Mucosa of rectum (tissue), 2 donors: ENCODE measurements at regions not wholly inside any gene's neighbourhood (a gene's known extent, or its start where the extent isn't known, plus 50 kb on each side); places are given as distances from the start of the nearest gene placed in this dataset.
"Not testable (repeated sequence)": the region's sequence is repeated elsewhere in the genome, so short reads cannot be mapped to it uniquely, and the experiment has no call there.

Source experiments
- H3K27ac ChIP-seq, 2 donors: one replicate each; pipeline ENCODE4 v1.7.0; 2013; ENCODE audit warnings: inconsistent platforms in 2 of 2, low read depth in 2 of 2, low read length in 2 of 2
- H3K27me3 ChIP-seq, 2 donors: one replicate each; pipeline ENCODE4 v1.7.0; 2013; ENCODE audit warnings: low read length in 2 of 2; ENCODE audit not compliant: control insufficient read depth in 2 of 2, insufficient read depth in 2 of 2
- H3K36me3 ChIP-seq, 2 donors: one replicate each; pipeline ENCODE4 v1.7.0; 2013; ENCODE audit warnings: low read length in 2 of 2; ENCODE audit not compliant: control insufficient read depth in 2 of 2, insufficient read depth in 2 of 2
- H3K4me1 ChIP-seq, 2 donors: one replicate each; pipeline ENCODE4 v1.7.0; 2013; ENCODE audit warnings: low read length in 2 of 2, mild to moderate bottlenecking in 1 of 2; ENCODE audit not compliant: control insufficient read depth in 2 of 2, insufficient read depth in 2 of 2
- H3K4me3 ChIP-seq, 2 donors: one replicate each; pipeline ENCODE4 v1.7.0; 2013; ENCODE audit warnings: low read length in 2 of 2
- H3K9ac ChIP-seq, 2 donors: one replicate each; pipeline ENCODE4 v1.7.0; 2013; ENCODE audit warnings: low read length in 2 of 2, low read depth in 1 of 2, mild to moderate bottlenecking in 1 of 2
- H3K9me3 ChIP-seq, 2 donors: one replicate each; pipeline ENCODE4 v1.7.0; 2013; ENCODE audit warnings: low read length in 2 of 2; ENCODE audit not compliant: control insufficient read depth in 2 of 2
- donor health status: healthy.
- donor health status: Normal muscosa, but diverticular disease.

DNA sequence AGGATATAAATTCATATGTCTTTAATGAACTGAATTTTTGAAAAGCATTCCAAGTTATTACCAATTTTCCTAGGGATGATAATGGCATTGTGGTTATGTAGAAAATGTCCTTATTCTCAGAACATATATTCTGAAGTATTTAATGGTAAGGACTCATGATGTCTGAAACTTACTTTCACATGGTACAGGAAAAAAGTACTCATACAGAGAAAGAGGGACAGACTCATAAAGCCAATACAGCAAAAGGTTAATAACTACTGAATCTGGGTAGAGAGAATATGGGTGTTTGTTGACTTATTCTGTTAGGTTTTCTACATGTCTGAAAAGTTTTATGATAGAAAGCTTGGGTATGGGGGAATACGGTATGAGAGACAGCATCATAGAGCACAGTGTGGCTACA lies 84.3 kb upstream of the SERTAD2 start:
- Histone ChIP-seq H3K4me1 (no peaks in the 10 kb centered on the region), H3K9me3 (no peaks in the 10 kb centered on the region), H3K9ac (no peak overlapping the region), H3K27ac (no peak overlapping the region), H3K4me3 (no peak overlapping the region), H3K27me3 (no peaks in the 10 kb centered on the region), H3K36me3 (no peaks in the 10 kb centered on the region)

- peaks cover 0 to under 1% of the 10 kb centered on the region in 2 donors for H3K4me1 ChIP-seq
- H3K9ac ChIP-seq: no peak overlapping the region
- H3K27me3 ChIP-seq: no peaks in the 10 kb centered on the region
- H3K36me3 ChIP-seq: no peaks in the 10 kb centered on the region
- H3K4me3 ChIP-seq: no peak overlapping the region
- H3K27ac ChIP-seq: no peak overlapping the region
- no peaks in the 10 kb centered on the region for H3K9me3 ChIP-seq
Measured at GRCh38 chr2:64742678-64743077, 89.0 kb upstream of the SERTAD2 start.

DNA sequence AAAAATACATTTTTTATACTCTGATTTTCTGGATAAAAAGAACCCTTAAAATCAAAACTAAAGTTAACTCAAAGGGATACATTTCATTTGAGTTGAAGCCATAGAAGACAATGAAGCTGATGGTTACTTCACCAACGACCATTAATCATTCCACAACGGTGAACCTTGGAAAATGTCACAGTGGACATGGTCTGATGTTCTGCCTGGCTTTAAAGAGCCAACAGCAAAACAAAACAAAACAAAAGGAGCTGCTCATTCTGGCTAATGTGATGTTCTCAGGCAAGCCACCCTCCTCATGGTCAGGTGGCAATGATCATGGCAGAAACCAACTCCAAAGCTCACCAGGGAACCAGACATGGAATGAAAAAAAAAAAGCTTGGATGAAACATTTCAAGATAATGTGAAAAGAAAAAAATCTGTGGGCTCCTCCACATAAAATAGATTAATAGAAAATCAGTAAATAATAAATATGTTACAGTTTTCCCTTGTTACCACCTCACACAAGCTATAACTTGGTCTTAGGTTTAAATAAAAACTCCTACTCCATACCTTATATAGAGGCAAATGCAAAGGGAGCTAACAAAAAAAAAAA lies 90.1 kb upstream of the SERTAD2 start:
- no peak overlapping the region for H3K9ac ChIP-seq
- no peaks in the 10 kb centered on the region for H3K36me3 ChIP-seq
- no peaks in the 10 kb centered on the region for H3K27me3 ChIP-seq
- peaks cover 0 to 2% of the 10 kb centered on the region in 2 donors for H3K4me1 ChIP-seq
- no peak overlapping the region for H3K27ac ChIP-seq
- no peak overlapping the region for H3K4me3 ChIP-seq
- no peaks in the 10 kb centered on the region for H3K9me3 ChIP-seq

- Histone ChIP-seq H3K27ac (no peak overlapping the region), H3K4me1 (peaks cover 2 to 4% of the 10 kb centered on the region in 2 donors), H3K4me3 (no peak overlapping the region), H3K9me3 (no peaks in the 10 kb centered on the region), H3K27me3 (no peaks in the 10 kb centered on the region), H3K9ac (no peak overlapping the region), H3K36me3 (no peaks in the 10 kb centered on the region)
Measured at GRCh38 chr2:64745562-64745961, 91.8 kb upstream of the SERTAD2 start.

GRCh38 chr2:64747690-64748091 lies 94.0 kb upstream of the SERTAD2 start:
- H3K27me3 ChIP-seq, H3K27ac ChIP-seq, H3K36me3 ChIP-seq, H3K4me3 ChIP-seq, H3K4me1 ChIP-seq, H3K9me3 ChIP-seq, H3K9ac ChIP-seq: not testable (repeated sequence)

DNA sequence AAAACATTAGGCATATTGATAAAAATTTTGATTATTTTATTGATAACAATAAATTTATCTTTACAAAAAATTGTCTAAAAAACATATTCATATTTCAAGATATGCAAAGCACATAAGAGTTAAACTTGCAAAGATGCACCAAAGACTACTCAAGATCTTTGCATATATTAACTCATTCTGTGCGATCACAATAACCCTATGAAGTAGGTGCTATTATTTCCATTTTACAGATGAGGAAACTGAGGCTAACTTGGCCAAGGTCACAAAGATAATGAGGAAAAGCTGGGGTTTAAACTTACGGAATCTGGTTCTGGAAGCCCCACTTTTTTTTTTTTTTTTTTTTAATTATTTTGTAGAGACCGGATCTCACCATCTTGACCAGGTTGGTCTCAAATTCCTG lies 94.4 kb upstream of the SERTAD2 start:
- H3K27ac ChIP-seq: no peak overlapping the region
- H3K4me1 ChIP-seq: peaks cover 7 to 8% of the 10 kb centered on the region in 2 donors
- no peaks in the 10 kb centered on the region for H3K36me3 ChIP-seq
- no peak overlapping the region for H3K4me3 ChIP-seq
- no peak overlapping the region for H3K9ac ChIP-seq
- no peaks in the 10 kb centered on the region for H3K9me3 ChIP-seq
- H3K27me3 ChIP-seq: no peaks in the 10 kb centered on the region

GRCh38 chr2:64748561-64748960 lies 94.8 kb upstream of the SERTAD2 start:
- H3K36me3 ChIP-seq: no peaks in the 10 kb centered on the region
- no peak overlapping the region for H3K4me3 ChIP-seq
- no peak overlapping the region for H3K9ac ChIP-seq
- H3K9me3 ChIP-seq: no peaks in the 10 kb centered on the region
- H3K4me1 ChIP-seq: peaks cover 7 to 10% of the 10 kb centered on the region in 2 donors
- peak overlapping the region in 1 of 2 donors; percentile 18 for H3K27ac ChIP-seq
- H3K27me3 ChIP-seq: no peaks in the 10 kb centered on the region

DNA sequence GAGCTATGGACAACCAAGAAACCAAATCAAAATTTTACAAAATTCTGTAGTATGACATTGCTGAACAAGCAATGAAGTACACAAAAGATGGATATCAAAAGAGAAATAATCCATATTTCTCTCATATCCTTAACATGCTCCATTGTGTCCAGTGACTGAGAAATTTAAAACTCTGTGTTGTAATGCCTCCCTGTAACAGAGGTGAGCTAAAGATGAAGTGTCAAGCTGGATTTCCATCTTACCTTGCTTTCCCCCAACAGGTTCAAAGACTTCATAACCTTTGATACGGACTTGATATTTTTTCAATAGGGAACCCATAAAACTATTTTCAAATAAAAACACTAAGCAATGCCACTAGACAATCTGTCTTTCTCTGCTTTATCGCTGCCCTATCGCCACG lies 95.7 kb upstream of the SERTAD2 start:
- Histone ChIP-seq H3K27me3 (no peaks in the 10 kb centered on the region), H3K27ac (peak overlapping the region; percentile 94 to 95), H3K9ac (peak overlapping the region; percentile 93 to 99), H3K4me3 (peak overlapping the region; percentile 95 to 96), H3K4me1 (peaks cover 7 to 10% of the 10 kb centered on the region in 2 donors), H3K9me3 (no peaks in the 10 kb centered on the region), H3K36me3 (no peaks in the 10 kb centered on the region)

GRCh38 chr2:64750001-64750816 lies 96.5 kb upstream of the SERTAD2 start:
- Histone ChIP-seq H3K27ac (peak overlapping the region; percentile 94 to 95), H3K36me3 (no peaks in the 10 kb centered on the region), H3K4me3 (peak overlapping the region; percentile 95 to 96), H3K27me3 (no peaks in the 10 kb centered on the region), H3K9ac (peak overlapping the region; percentile 93 to 99), H3K4me1 (peaks cover 7 to 10% of the 10 kb centered on the region in 2 donors), H3K9me3 (no peaks in the 10 kb centered on the region)

DNA sequence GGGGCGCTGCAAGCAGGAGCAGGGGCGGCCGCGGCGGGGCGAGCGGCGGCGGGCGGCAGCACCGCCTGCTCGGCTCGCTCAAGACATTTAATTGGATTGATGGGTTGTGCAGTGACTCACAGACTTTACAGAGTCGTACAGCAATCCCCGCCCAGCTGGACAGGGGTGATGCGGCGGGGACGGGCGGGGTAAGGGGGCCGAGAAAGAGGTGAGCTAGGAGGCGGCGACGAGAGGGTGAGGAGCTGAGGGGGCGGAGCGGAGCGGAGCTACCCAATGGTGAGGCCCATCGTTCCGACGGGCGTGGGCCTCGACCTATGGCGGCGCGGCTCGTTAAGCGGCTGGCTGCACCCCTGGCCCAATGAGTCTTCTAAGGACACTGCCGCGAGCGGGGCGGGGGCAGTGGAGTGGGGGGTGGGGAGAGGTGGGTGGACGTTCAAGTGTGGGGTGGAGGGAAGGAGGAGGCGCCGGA lies 97.1 kb upstream of the SERTAD2 start:
- no peaks in the 10 kb centered on the region for H3K36me3 ChIP-seq
- H3K27me3 ChIP-seq: no peaks in the 10 kb centered on the region
- peak overlapping the region; percentile 93 to 99 for H3K9ac ChIP-seq
- H3K9me3 ChIP-seq: no peaks in the 10 kb centered on the region
- H3K4me3 ChIP-seq: peak overlapping the region; percentile 95 to 96
- peak overlapping the region; percentile 94 to 95 for H3K27ac ChIP-seq
- H3K4me1 ChIP-seq: peaks cover 7 to 10% of the 10 kb centered on the region in 2 donors
